Trophoblast cell (in vitro differentiated cells and primary cell): ENCODE measurements at regions not wholly inside any gene's neighbourhood (a gene's known extent, or its start where the extent isn't known, plus 50 kb on each side); places are given as distances from the start of the nearest gene placed in this dataset.

Source experiments
- DNase-seq, 2 donors: peaks; one replicate each; pipeline ENCODE4 v3.0.0-alpha.2; 2016
- H2AFZ ChIP-seq: 2 replicates; pipeline ENCODE4 v1.6.1; 2013; ENCODE audit warnings: low read length, moderate library complexity, mild to moderate bottlenecking; ENCODE audit not compliant: insufficient read depth, poor library complexity
- H2AK5ac ChIP-seq: 2 replicates; pipeline ENCODE4 v1.6.1; 2013; ENCODE audit warnings: mild to moderate bottlenecking, low read length
- H2BK120ac ChIP-seq: 2 replicates; pipeline ENCODE4 v1.6.1; 2013; ENCODE audit warnings: low read length, mild to moderate bottlenecking, moderate library complexity; ENCODE audit not compliant: insufficient read depth, poor library complexity
- H2BK12ac ChIP-seq: 2 replicates; pipeline ENCODE4 v1.6.1; 2013; ENCODE audit warnings: mild to moderate bottlenecking, low read length, moderate library complexity
- H2BK5ac ChIP-seq: 2 replicates; pipeline ENCODE4 v1.6.1; 2013; ENCODE audit warnings: low read length, low read depth, moderate library complexity, mild to moderate bottlenecking; ENCODE audit not compliant: poor library complexity
- H3K14ac ChIP-seq: 2 replicates; pipeline ENCODE4 v1.6.1; 2013; ENCODE audit warnings: mild to moderate bottlenecking, low read length
- H3K18ac ChIP-seq: 2 replicates; pipeline ENCODE4 v1.6.1; 2013; ENCODE audit warnings: mild to moderate bottlenecking, low read length
- H3K23ac ChIP-seq: 2 replicates; pipeline ENCODE4 v1.6.1; 2013; ENCODE audit warnings: low read length
- H3K27ac ChIP-seq: 2 replicates; pipeline ENCODE4 v1.5.1; 2013; ENCODE audit warnings: low read depth, mild to moderate bottlenecking, inconsistent platforms, low read length, moderate library complexity
- H3K27me3 ChIP-seq: 2 replicates; pipeline ENCODE4 v1.6.1; 2013; ENCODE audit warnings: inconsistent platforms, mild to moderate bottlenecking, low read length, moderate library complexity; ENCODE audit not compliant: insufficient read depth
- H3K36me3 ChIP-seq, 2 experiments: 1 replicate in 1 of 2; 2 replicates in 1 of 2; pipeline ENCODE4 v1.6.1; 2013; ENCODE audit warnings: low read length in 2 of 2, mild to moderate bottlenecking in 2 of 2, moderate library complexity in 1 of 2; ENCODE audit not compliant: insufficient read depth in 2 of 2, control insufficient read depth in 1 of 2
- H3K4ac ChIP-seq: 2 replicates; pipeline ENCODE4 v1.6.1; 2013; ENCODE audit warnings: low read depth, mild to moderate bottlenecking, low read length, moderate library complexity
- H3K4me1 ChIP-seq, 2 experiments: 1 replicate in 1 of 2; 2 replicates in 1 of 2; pipeline ENCODE4 v1.6.1; 2013; ENCODE audit warnings: low read length in 2 of 2, mild to moderate bottlenecking in 2 of 2, moderate library complexity in 1 of 2; ENCODE audit not compliant: insufficient read depth in 2 of 2, control insufficient read depth in 1 of 2
- H3K4me2 ChIP-seq: 2 replicates; pipeline ENCODE4 v1.6.1; 2013; ENCODE audit warnings: inconsistent platforms, mild to moderate bottlenecking, low read length, moderate library complexity
- H3K4me3 ChIP-seq: 2 replicates; pipeline ENCODE4 v1.5.1; 2013; ENCODE audit warnings: mild to moderate bottlenecking, low read depth, low read length, inconsistent platforms
- H3K79me1 ChIP-seq: one replicate; pipeline ENCODE4 v1.6.1; 2013; ENCODE audit warnings: low read length
- H3K79me2 ChIP-seq: 2 replicates; pipeline ENCODE4 v1.6.1; 2013; ENCODE audit warnings: low read length, mild to moderate bottlenecking; ENCODE audit not compliant: control insufficient read depth, insufficient read depth, poor library complexity
- H3K9ac ChIP-seq: 2 replicates; pipeline ENCODE4 v1.6.1; 2013; ENCODE audit warnings: mild to moderate bottlenecking, low read length
- H3K9me3 ChIP-seq: 2 replicates; pipeline ENCODE4 v1.6.1; 2013; ENCODE audit warnings: low read depth, mild to moderate bottlenecking, control low read depth, inconsistent platforms, low read length; ENCODE audit not compliant: insufficient read depth
- H4K12ac ChIP-seq: 2 replicates; pipeline ENCODE4 v1.6.1; 2013; ENCODE audit warnings: low read depth, mild to moderate bottlenecking, low read length, moderate library complexity
- H4K8ac ChIP-seq: 2 replicates; pipeline ENCODE4 v1.6.1; 2013; ENCODE audit warnings: low read depth, mild to moderate bottlenecking, low read length, moderate library complexity
- H4K91ac ChIP-seq: one replicate; pipeline ENCODE4 v1.6.1; 2013; ENCODE audit warnings: low read depth, mild to moderate bottlenecking, low read length, moderate library complexity
- WGBS: extraction: QIAGEN DNeasy Blood & Tissue Kit; methylation state at CpG from one replicate; pipeline ENCODE4 v1.1.7; 2013; ENCODE audit warnings: missing lambda C conversion rate; ENCODE audit not compliant: insufficient read length, insufficient coverage; ENCODE audit errors: extremely low coverage; 5-methylcytosine and 5-hydroxymethylcytosine counted together

GRCh38 chr1:14529475-14529874 is 69.0 kb upstream of the KAZN start:
- Histone ChIP-seq H2AK5ac (no peak overlapping the region), H2BK5ac (no peak overlapping the region), H3K36me3 (no peaks in the 10 kb centered on the region), H3K14ac (no peak overlapping the region), H3K79me2 (no peaks in the 10 kb centered on the region), H3K4me1 (no peaks in the 10 kb centered on the region), H2BK12ac (no peak overlapping the region), H3K4ac (no peak overlapping the region), H3K18ac (no peak overlapping the region), H3K79me1 (no peaks in the 10 kb centered on the region), H3K9ac (no peak overlapping the region), H3K4me3 (no peak overlapping the region), H2AFZ (no peak overlapping the region), H2BK120ac (no peak overlapping the region), H3K23ac (no peak overlapping the region), H3K27ac (no peak overlapping the region), H4K8ac (no peak overlapping the region), H3K27me3 (no peaks in the 10 kb centered on the region), H4K91ac (no peak overlapping the region), H4K12ac (no peak overlapping the region), H3K9me3 (no peaks in the 10 kb centered on the region), H3K4me2 (no peak overlapping the region)
- peak in 1 of 2 donors; percentile 75 for DNase-seq
- WGBS: no CpG with 5 or more reads among the region's 2 CpGs

- no peaks in the 10 kb centered on the region for H3K27me3 ChIP-seq
- H2AFZ ChIP-seq: no peak overlapping the region
- H4K12ac ChIP-seq: no peak overlapping the region
- H3K79me2 ChIP-seq: no peaks in the 10 kb centered on the region
- no peak overlapping the region for H2BK12ac ChIP-seq
- no peak overlapping the region for H3K9ac ChIP-seq
- H4K91ac ChIP-seq: no peak overlapping the region
- H2BK120ac ChIP-seq: no peak overlapping the region
- H3K9me3 ChIP-seq: no peaks in the 10 kb centered on the region
- no CpG with 5 or more reads among the region's 4 CpGs for WGBS
- no peak overlapping the region for H4K8ac ChIP-seq
- H3K4ac ChIP-seq: no peak overlapping the region
- H3K79me1 ChIP-seq: no peaks in the 10 kb centered on the region
- H2BK5ac ChIP-seq: no peak overlapping the region
- H3K4me2 ChIP-seq: no peak overlapping the region
- H3K36me3 ChIP-seq: no peaks in the 10 kb centered on the region
- no peak overlapping the region for H3K18ac ChIP-seq
- H3K14ac ChIP-seq: no peak overlapping the region
- no peak overlapping the region for H2AK5ac ChIP-seq
- no peak overlapping the region for H3K4me3 ChIP-seq
- H3K27ac ChIP-seq: no peak overlapping the region
- H3K4me1 ChIP-seq: no peaks in the 10 kb centered on the region
- no peak overlapping the region for H3K23ac ChIP-seq
- no peak for DNase-seq
Measured at GRCh38 chr1:14531519-14531918, 67.0 kb upstream of the KAZN start.

- DNase-seq: no peak
- Histone ChIP-seq H3K27ac (no peak overlapping the region), H2AFZ (no peak overlapping the region), H3K9ac (no peak overlapping the region), H3K4me3 (no peak overlapping the region), H3K14ac (no peak overlapping the region), H3K4ac (no peak overlapping the region), H4K12ac (no peak overlapping the region), H4K91ac (no peak overlapping the region), H3K79me1 (no peaks in the 10 kb centered on the region), H3K79me2 (no peaks in the 10 kb centered on the region), H3K4me2 (no peak overlapping the region), H2BK5ac (no peak overlapping the region), H3K23ac (no peak overlapping the region), H2BK12ac (no peak overlapping the region), H3K36me3 (no peaks in the 10 kb centered on the region), H3K4me1 (no peaks in the 10 kb centered on the region), H4K8ac (no peak overlapping the region), H3K27me3 (no peaks in the 10 kb centered on the region), H3K9me3 (no peaks in the 10 kb centered on the region), H2AK5ac (no peak overlapping the region), H2BK120ac (no peak overlapping the region), H3K18ac (no peak overlapping the region)
- WGBS: no CpG with 5 or more reads among the region's 6 CpGs
Measured at GRCh38 chr1:14535619-14536355, 62.7 kb upstream of the KAZN start.

- no peak overlapping the region for H4K8ac ChIP-seq
- H3K79me1 ChIP-seq: no peaks in the 10 kb centered on the region
- H3K14ac ChIP-seq: no peak overlapping the region
- no peaks in the 10 kb centered on the region for H3K27me3 ChIP-seq
- H2AFZ ChIP-seq: no peak overlapping the region
- no peak overlapping the region for H4K12ac ChIP-seq
- no peak overlapping the region for H2BK5ac ChIP-seq
- no peak overlapping the region for H3K23ac ChIP-seq
- no peak overlapping the region for H2BK120ac ChIP-seq
- H3K9ac ChIP-seq: no peak overlapping the region
- no peaks in the 10 kb centered on the region for H3K36me3 ChIP-seq
- H3K4me1 ChIP-seq: no peaks in the 10 kb centered on the region
- no peaks in the 10 kb centered on the region for H3K79me2 ChIP-seq
- no peak overlapping the region for H3K4ac ChIP-seq
- DNase-seq: peak in 1 of 2 donors; percentile 16
- H2BK12ac ChIP-seq: no peak overlapping the region
- H4K91ac ChIP-seq: no peak overlapping the region
- no CpG with 5 or more reads among the region's 4 CpGs for WGBS
- H3K4me2 ChIP-seq: no peak overlapping the region
- no peak overlapping the region for H2AK5ac ChIP-seq
- H3K4me3 ChIP-seq: no peak overlapping the region
- no peak overlapping the region for H3K18ac ChIP-seq
- no peaks in the 10 kb centered on the region for H3K9me3 ChIP-seq
- H3K27ac ChIP-seq: no peak overlapping the region
Measured at GRCh38 chr1:14538335-14538734, 60.1 kb upstream of the KAZN start.
